OCI-LY1 (cell line): ENCODE measurements at regions not wholly inside any gene's neighbourhood (a gene's known extent, or its start where the extent isn't known, plus 50 kb on each side); places are given as distances from the start of the nearest gene placed in this dataset.

Experiments
- H2AFZ ChIP-seq: fragments of 200-600 bp; sonication (generic), shearing (Covaris generic); 2 replicates; pipeline ENCODE4 v1.6.0; 2014; ENCODE audit warnings: antibody characterized with exemption, mild to moderate bottlenecking, low read length
- H3F3A ChIP-seq: fragments of 200-600 bp; sonication (generic), shearing (Covaris generic); 2 replicates; pipeline ENCODE4 v1.6.0; 2014; ENCODE audit warnings: mild to moderate bottlenecking, antibody characterized with exemption, low read length, moderate library complexity; ENCODE audit not compliant: insufficient read depth
- H3K27ac ChIP-seq: fragments of 200-600 bp; sonication (generic); 2 replicates; pipeline ENCODE4 v1.5.1; 2014; ENCODE audit warnings: low read length, mixed run types, mild to moderate bottlenecking, low read depth; ENCODE audit not compliant: poor library complexity, severe bottlenecking
- H3K27me3 ChIP-seq: fragments of 200-600 bp; sonication (generic); 2 replicates; pipeline ENCODE4 v1.6.0; 2014; ENCODE audit warnings: antibody characterized with exemption, mild to moderate bottlenecking, low read length, moderate library complexity; ENCODE audit not compliant: insufficient read depth
- H3K36me3 ChIP-seq: fragments of 200-600 bp; sonication (generic); 2 replicates; pipeline ENCODE4 v1.6.1; 2014; ENCODE audit warnings: mild to moderate bottlenecking, antibody characterized with exemption, low read length, moderate library complexity, mixed read lengths; ENCODE audit not compliant: insufficient read depth
- H3K4me1 ChIP-seq: fragments of 200-600 bp; sonication (generic); 2 replicates; pipeline ENCODE4 v1.5.1; 2014; ENCODE audit warnings: mild to moderate bottlenecking, low read length, moderate library complexity; ENCODE audit not compliant: insufficient read depth, severe bottlenecking
- H3K4me2 ChIP-seq: fragments of 200-600 bp; sonication (generic), shearing (Covaris generic); 2 replicates; pipeline ENCODE4 v1.6.1; 2014; ENCODE audit warnings: low read length
- H3K4me3 ChIP-seq: fragments of 200-600 bp; sonication (generic); 2 replicates; pipeline ENCODE4 v1.5.1; 2014; ENCODE audit warnings: low read length, low read depth, mild to moderate bottlenecking, mixed read lengths; ENCODE audit not compliant: poor library complexity, severe bottlenecking
- H3K79me2 ChIP-seq: fragments of 200-600 bp; shearing (Covaris generic); 2 replicates; pipeline ENCODE4 v1.6.1; 2016; ENCODE audit warnings: mixed run types, low read length, mixed read lengths; ENCODE audit not compliant: insufficient read depth
- H3K9ac ChIP-seq: fragments of 200-600 bp; sonication (generic), shearing (Covaris generic); 2 replicates; pipeline ENCODE4 v1.6.1; 2014; ENCODE audit warnings: mild to moderate bottlenecking, low read length, mixed read lengths
- H3K9me2 ChIP-seq: fragments of 200-600 bp; sonication (generic), shearing (Covaris generic); 2 replicates; pipeline ENCODE4 v1.6.1; 2014; ENCODE audit warnings: low read depth, mild to moderate bottlenecking, low read length, mixed read lengths
- H3K9me3 ChIP-seq: fragments of 200-600 bp; shearing (Covaris generic); 2 replicates; pipeline ENCODE4 v1.6.1; 2014; ENCODE audit warnings: low read length, mixed read lengths
- H4K20me1 ChIP-seq: fragments of 200-600 bp; sonication (generic), shearing (Covaris generic); 2 replicates; pipeline ENCODE4 v1.6.0; 2016; ENCODE audit warnings: mild to moderate bottlenecking, low read length; ENCODE audit not compliant: insufficient read depth
- EZH2 ChIP-seq: fragments of 200-600 bp; sonication (generic), shearing (Covaris generic); IDR thresholded peaks from 2 replicates; pipeline ENCODE4 v1.8.0; 2017; ENCODE audit warnings: borderline replicate concordance, mixed run types, mild to moderate bottlenecking, antibody characterized with exemption, low read length, moderate library complexity, mixed read lengths
- TF ChIP-seq, protein P1 (sequence below): fragments of 200-600 bp; sonication (generic), shearing (Covaris generic); IDR thresholded peaks from 2 replicates; pipeline ENCODE4 v1.5.1; 2017; ENCODE audit warnings: mild to moderate bottlenecking, antibody characterized with exemption, low read length, moderate library complexity, mixed read lengths

GRCh38 chr2:192437653-192438052 lies 242.9 kb upstream of the TMEFF2 start:
- Histone ChIP-seq H4K20me1 (no peaks in the 10 kb centered on the region), H3K27me3 (no peaks in the 10 kb centered on the region), H3K27ac (no peak overlapping the region), H3K4me2 (no peak overlapping the region), H3K9me2 (no peaks in the 10 kb centered on the region), H2AFZ (no peak overlapping the region), H3K9me3 (no peaks in the 10 kb centered on the region), H3K4me3 (no peak overlapping the region), H3K4me1 (no peaks in the 10 kb centered on the region), H3K9ac (no peak overlapping the region), H3K36me3 (no peaks in the 10 kb centered on the region), H3F3A (no peaks in the 10 kb centered on the region), H3K79me2 (no peaks in the 10 kb centered on the region)
- no peak for TF ChIP-seq EZH2
- TF ChIP-seq, protein P1, sequence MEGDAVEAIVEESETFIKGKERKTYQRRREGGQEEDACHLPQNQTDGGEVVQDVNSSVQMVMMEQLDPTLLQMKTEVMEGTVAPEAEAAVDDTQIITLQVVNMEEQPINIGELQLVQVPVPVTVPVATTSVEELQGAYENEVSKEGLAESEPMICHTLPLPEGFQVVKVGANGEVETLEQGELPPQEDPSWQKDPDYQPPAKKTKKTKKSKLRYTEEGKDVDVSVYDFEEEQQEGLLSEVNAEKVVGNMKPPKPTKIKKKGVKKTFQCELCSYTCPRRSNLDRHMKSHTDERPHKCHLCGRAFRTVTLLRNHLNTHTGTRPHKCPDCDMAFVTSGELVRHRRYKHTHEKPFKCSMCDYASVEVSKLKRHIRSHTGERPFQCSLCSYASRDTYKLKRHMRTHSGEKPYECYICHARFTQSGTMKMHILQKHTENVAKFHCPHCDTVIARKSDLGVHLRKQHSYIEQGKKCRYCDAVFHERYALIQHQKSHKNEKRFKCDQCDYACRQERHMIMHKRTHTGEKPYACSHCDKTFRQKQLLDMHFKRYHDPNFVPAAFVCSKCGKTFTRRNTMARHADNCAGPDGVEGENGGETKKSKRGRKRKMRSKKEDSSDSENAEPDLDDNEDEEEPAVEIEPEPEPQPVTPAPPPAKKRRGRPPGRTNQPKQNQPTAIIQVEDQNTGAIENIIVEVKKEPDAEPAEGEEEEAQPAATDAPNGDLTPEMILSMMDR = no peak

- Histone ChIP-seq H4K20me1 (no peaks in the 10 kb centered on the region), H2AFZ (no peak overlapping the region), H3K4me2 (no peak overlapping the region), H3K27me3 (no peaks in the 10 kb centered on the region), H3K4me1 (no peaks in the 10 kb centered on the region), H3K27ac (no peak overlapping the region), H3K9me3 (no peaks in the 10 kb centered on the region), H3K36me3 (no peaks in the 10 kb centered on the region), H3K4me3 (no peak overlapping the region), H3K9ac (no peak overlapping the region), H3K9me2 (no peaks in the 10 kb centered on the region), H3K79me2 (no peaks in the 10 kb centered on the region), H3F3A (no peaks in the 10 kb centered on the region)
- TF ChIP-seq, protein P1 = no peak
- no peak for TF ChIP-seq EZH2
Observed at GRCh38 chr2:192424243-192424642, 229.5 kb upstream of the TMEFF2 start.

GRCh38 chr2:192419786-192420185 lies 225.1 kb upstream of the TMEFF2 start:
- Histone ChIP-seq H3K9me2 (no peaks in the 10 kb centered on the region), H2AFZ (no peak overlapping the region), H3K79me2 (no peaks in the 10 kb centered on the region), H3K27me3 (no peaks in the 10 kb centered on the region), H3K36me3 (no peaks in the 10 kb centered on the region), H3K9me3 (no peaks in the 10 kb centered on the region), H3K4me1 (no peaks in the 10 kb centered on the region), H3F3A (no peaks in the 10 kb centered on the region), H3K27ac (no peak overlapping the region), H3K4me2 (no peak overlapping the region), H3K9ac (no peak overlapping the region), H4K20me1 (no peaks in the 10 kb centered on the region), H3K4me3 (no peak overlapping the region)
- no peak for TF ChIP-seq EZH2
- TF ChIP-seq, protein P1 = no peak
